ENCODE measurements at regions not wholly inside any gene's neighbourhood (a gene's known extent, or its start where the extent isn't known, plus 50 kb on each side); places are given as distances from the start of the nearest gene placed in this dataset.

GRCh38 chr12:97994746-97995484 is 520.5 kb upstream of the TMPO start:
- TF ChIP-seq CTCF (IDR thresholded peaks at IDR 0.05), result no peak
- no peak for TF ChIP-seq EZH2phosphoT487 (IDR thresholded peaks at IDR 0.05)
